ENCODE measurements at regions not wholly inside any gene's neighbourhood (a gene's known extent, or its start where the extent isn't known, plus 50 kb on each side); places are given as distances from the start of the nearest gene placed in this dataset.
A peak's percentile ranks its signal among the peaks of the same experiment; 100 is the strongest.

GRCh38 chr9:90016272-90016671 is 411.5 kb downstream of the GADD45G start:
- H3K27ac ChIP-seq = no peak overlapping the region
- DNase-seq (ENCODE audit: low spot score) = no peak
- H3K36me3 ChIP-seq = no peaks in the 10 kb centered on the region
- H3K9me3 ChIP-seq = no peaks in the 10 kb centered on the region
- no peaks in the 10 kb centered on the region for H3K27me3 ChIP-seq (replicated peaks; ENCODE audit: insufficient read depth)
- H3K4me3 ChIP-seq = no peak overlapping the region
- TF ChIP-seq POLR2AphosphoS5 (IDR thresholded peaks at IDR 0.05) = no peak
- no peak for TF ChIP-seq CTCF (IDR thresholded peaks at IDR 0.05)
- no peak for TF ChIP-seq POLR2A (IDR thresholded peaks at IDR 0.05)
- intact Hi-C loops (cut with DNase I) = no loop called here
- no peaks in the 10 kb centered on the region for H3K4me1 ChIP-seq (replicated peaks)
- WGBS = 89% methylated on average over 1 of the region's 1 CpG

GRCh38 chr9:90017679-90018078 is 412.9 kb downstream of the GADD45G start:
- 83% methylated on average over 7 of the region's 7 CpGs for WGBS
- intact Hi-C loops (cut with DNase I) = no loop called here
- DNase-seq (ENCODE audit: low spot score) = no peak

GRCh38 chr9:90018688-90019087 is 413.9 kb downstream of the GADD45G start:
- TF ChIP-seq POLR2A (IDR thresholded peaks at IDR 0.05) = no peak
- TF ChIP-seq CTCF (IDR thresholded peaks at IDR 0.05) = no peak
- TF ChIP-seq POLR2AphosphoS5 (IDR thresholded peaks at IDR 0.05) = no peak
- Histone ChIP-seq H3K4me1 (replicated peaks) (no peaks in the 10 kb centered on the region), H3K9me3 (no peaks in the 10 kb centered on the region), H3K36me3 (no peaks in the 10 kb centered on the region), H3K27me3 (replicated peaks; ENCODE audit: insufficient read depth) (no peaks in the 10 kb centered on the region), H3K4me3 (no peak overlapping the region), H3K27ac (no peak overlapping the region)
- no peak for DNase-seq (ENCODE audit: low spot score)
- intact Hi-C loops (cut with DNase I) = no loop called here
- WGBS = 68% methylated on average over 2 of the region's 2 CpGs

More at GRCh38 chr9:90017679-90018078, 412.9 kb downstream of the GADD45G start:
- no peak overlapping the region for H3K4me3 ChIP-seq
- TF ChIP-seq POLR2AphosphoS5 (IDR thresholded peaks at IDR 0.05) (no peak), CTCF (IDR thresholded peaks at IDR 0.05) (no peak), POLR2A (IDR thresholded peaks at IDR 0.05) (no peak)
- no peaks in the 10 kb centered on the region for H3K36me3 ChIP-seq
- no peaks in the 10 kb centered on the region for H3K9me3 ChIP-seq
- no peaks in the 10 kb centered on the region for H3K27me3 ChIP-seq (replicated peaks; ENCODE audit: insufficient read depth)
- no peaks in the 10 kb centered on the region for H3K4me1 ChIP-seq (replicated peaks)
- no peak overlapping the region for H3K27ac ChIP-seq

- WGBS = 90% methylated on average over 9 of the region's 9 CpGs
- no peaks in the 10 kb centered on the region for H3K27me3 ChIP-seq (replicated peaks; ENCODE audit: insufficient read depth)
- no peak overlapping the region for H3K4me3 ChIP-seq
- no peak for DNase-seq (ENCODE audit: low spot score)
- H3K9me3 ChIP-seq = no peaks in the 10 kb centered on the region
- H3K27ac ChIP-seq = no peak overlapping the region
- intact Hi-C loops (cut with DNase I) = no loop called here
- H3K4me1 ChIP-seq (replicated peaks) = no peaks in the 10 kb centered on the region
- TF ChIP-seq CTCF (IDR thresholded peaks at IDR 0.05) (no peak), POLR2AphosphoS5 (IDR thresholded peaks at IDR 0.05) (no peak)
- no peaks in the 10 kb centered on the region for H3K36me3 ChIP-seq
Measured at GRCh38 chr9:90019626-90020025, 414.8 kb downstream of the GADD45G start.

GRCh38 chr9:90020276-90020871 is 415.6 kb downstream of the GADD45G start:
- no peak for DNase-seq (ENCODE audit: low spot score)
- no peak overlapping the region for H3K4me3 ChIP-seq
- H3K27ac ChIP-seq = no peak overlapping the region
- 43% methylated on average over 7 of the region's 7 CpGs for WGBS
- H3K4me1 ChIP-seq (replicated peaks) = no peaks in the 10 kb centered on the region
- TF ChIP-seq POLR2AphosphoS5 (IDR thresholded peaks at IDR 0.05) = peak; percentile 39
- TF ChIP-seq POLR2A (IDR thresholded peaks at IDR 0.05) = no peak
- no peak for TF ChIP-seq CTCF (IDR thresholded peaks at IDR 0.05)
- intact Hi-C loops (cut with DNase I) = no loop called here
- no peaks in the 10 kb centered on the region for H3K9me3 ChIP-seq
- no peaks in the 10 kb centered on the region for H3K36me3 ChIP-seq
- H3K27me3 ChIP-seq (replicated peaks; ENCODE audit: insufficient read depth) = no peaks in the 10 kb centered on the region
